SKM-1 (cell line): ENCODE measurements at regions not wholly inside any gene's neighbourhood (a gene's known extent, or its start where the extent isn't known, plus 50 kb on each side); places are given as distances from the start of the nearest gene placed in this dataset.

Source experiments
- DNase-seq: peaks from one replicate; lab custom pipeline; 2025; ENCODE audit not compliant: unreplicated experiment; lab: John Stamatoyannopoulos, UW

DNA sequence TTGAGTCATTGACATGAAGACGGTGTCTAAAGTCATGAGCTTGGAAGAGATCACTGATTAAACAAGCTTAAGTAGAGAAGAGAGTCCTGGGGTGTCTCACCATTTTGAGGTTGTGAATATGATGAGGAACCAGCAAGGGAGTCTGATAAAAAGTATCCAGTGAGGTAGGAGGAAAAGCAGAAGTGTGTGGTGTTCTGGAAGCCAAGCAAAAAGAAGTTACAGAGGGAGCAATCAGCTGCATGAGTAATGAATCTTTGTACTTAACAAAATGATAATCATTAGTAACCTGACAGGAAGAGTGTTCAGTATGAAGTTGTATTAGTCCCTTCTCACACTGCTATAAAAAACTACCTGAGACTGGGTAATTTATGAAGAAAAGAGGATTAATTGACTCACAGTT lies 131.3 kb downstream of the C11orf87 start:
- no peak for DNase-seq

DNA sequence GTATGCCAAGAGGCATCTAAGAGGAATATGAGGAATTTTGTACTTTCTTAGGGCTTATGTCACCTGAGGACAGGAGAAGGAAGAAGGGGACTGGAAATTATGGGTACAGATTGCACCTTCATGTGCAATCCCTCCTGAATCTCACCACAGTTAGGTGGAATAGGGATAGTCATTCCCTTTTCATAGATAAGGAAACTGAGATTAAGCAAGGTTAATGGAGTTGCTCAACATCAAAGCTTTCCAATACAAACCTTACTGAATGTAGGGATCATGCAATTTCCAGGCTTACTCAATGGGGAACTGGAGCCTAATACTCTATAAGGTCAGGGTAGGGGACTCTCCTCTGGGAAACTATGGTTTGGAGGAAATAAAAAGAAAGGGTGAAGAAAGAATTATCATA lies 133.0 kb downstream of the C11orf87 start:
- no peak for DNase-seq

DNA sequence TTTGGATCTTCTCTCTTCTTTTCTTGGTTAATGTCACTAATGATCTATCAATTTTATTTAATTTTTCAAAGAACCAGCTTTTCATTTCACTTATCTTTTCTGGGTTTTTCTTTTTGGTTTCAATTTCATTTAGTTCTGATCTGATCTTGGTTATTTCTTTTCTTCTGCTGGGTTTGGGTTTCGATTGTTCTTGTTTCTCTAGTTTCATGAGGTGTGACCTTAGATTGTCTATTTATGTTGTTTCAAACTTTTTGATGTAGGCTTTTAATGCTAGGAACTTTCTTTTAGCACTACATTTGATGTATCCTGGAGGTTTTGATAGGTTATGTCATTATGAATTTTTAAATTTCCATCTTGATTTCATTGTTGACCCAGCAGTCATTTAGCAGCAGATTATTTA lies 142.3 kb downstream of the C11orf87 start:
- DNase-seq = no peak

DNA sequence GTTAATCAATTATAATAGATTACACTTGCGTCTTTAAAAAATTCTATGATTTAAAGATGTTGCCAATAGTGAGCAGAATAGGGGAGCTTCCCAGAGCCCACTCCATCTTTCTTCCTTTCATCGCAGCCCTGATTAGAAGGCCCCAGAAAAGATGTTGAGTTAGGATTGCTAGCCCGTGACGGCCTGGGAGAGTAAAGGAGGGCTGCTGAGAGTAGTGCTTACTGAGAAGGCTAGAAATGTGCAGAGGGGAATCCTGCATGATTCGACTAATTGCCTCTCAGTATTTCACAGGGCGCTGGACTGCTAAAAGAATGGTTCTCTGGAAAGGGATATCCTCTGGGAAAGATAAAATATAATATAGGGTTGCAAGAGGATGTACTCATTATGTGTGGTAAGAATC lies 160.5 kb downstream of the C11orf87 start:
- no peak for DNase-seq

DNA sequence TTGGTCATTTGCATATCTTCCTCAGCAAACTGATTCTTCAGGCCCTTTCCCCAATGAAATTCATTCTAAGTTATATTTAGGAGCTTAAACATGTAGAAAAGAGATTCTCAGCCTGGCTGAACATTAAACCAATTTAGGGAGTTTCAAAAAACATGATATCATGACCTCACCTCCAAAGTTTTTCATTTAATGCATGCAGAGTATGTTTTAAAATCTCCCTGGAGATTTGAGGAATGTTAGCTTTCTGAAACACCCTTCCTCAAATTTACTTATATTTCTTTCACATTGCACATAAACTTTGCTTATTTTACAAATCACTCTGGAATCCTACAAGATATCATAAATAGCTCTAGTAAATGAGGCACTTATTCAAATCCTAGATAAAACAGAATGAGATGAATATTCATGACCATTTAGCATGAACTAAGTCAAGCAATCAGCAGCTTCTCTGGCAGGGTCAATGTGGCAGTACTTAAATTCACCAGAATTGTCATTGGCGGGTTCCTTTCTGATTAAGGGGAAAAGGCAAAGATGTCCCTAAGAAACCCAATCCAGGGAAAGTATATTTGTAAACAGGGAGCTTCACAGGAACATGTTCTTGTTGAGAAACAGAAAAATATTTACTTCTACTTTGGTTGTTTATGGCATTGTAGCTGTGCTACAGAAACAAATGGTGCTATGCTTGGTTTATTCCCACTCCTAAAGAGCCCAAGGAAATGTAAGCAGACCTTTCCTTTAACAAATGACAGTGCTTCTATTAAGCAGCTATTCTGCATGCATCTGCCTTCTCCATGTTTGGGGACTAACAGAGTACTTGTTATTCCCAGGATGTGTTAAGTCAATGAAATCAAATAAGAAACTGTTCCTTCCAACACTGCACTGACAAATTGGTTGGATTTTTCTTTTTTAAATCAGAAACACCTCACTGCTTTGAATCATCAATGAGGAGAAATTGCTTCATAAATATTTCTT lies 162.3 kb downstream of the C11orf87 start:
- no peak for DNase-seq

DNA sequence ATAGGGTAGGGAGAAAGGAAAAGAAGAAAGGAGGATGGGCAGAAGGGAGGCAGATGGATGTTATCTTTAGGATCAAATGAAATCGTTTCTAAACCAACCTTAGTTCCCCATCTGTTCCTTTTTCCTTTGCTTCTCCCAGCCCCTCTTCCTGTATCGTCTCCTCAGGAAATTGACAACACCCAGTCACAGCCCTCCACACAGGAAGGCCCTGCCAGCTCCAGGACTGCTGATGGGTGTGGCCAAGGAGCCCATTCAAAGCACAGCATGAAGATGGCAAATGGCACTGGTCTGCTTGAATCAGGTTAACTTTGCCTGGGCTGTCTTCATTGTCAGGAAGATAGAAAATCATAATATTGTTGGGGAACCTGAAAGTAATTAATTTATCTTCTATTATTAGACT lies 164.8 kb downstream of the C11orf87 start:
- DNase-seq = no peak

DNA sequence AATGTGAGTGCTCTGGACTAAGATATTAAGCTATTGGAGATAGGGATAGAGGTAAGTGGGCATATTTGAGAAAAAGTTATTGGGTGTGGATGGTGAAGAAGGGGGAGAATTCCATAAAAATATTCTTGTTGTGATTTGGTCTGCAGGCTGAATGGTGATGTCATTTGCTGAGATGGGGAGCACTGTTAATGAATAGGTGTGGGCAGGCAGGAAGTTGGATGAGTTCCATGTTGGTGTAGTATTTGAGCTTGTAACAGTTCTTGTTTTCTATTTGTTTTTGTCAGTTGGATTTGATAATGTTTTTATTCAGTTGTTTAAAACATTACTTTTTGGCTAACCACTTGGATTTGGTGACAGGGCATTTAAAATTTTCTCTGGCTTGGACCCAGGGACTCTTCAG lies 168.8 kb downstream of the C11orf87 start:
- no peak for DNase-seq

DNA sequence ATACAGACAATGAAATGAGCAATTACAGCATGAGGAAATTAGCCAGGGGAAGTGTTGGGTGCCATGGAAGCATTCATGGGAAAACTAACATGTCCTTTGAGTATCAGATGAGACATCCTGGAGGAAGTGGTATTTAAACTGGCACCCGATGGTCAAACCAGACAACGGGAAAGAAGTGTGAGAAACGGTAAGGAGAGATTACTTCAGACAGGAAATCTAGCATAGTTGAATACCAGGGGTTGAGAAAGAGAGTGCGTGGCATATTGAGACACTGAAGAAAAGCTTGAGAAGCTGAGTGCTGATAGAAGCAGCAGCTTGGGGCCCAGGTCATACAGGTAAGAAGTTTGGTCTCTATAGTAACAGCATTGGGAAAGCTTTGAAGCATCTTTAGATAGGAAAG lies 175.3 kb downstream of the C11orf87 start:
- no peak for DNase-seq

DNA sequence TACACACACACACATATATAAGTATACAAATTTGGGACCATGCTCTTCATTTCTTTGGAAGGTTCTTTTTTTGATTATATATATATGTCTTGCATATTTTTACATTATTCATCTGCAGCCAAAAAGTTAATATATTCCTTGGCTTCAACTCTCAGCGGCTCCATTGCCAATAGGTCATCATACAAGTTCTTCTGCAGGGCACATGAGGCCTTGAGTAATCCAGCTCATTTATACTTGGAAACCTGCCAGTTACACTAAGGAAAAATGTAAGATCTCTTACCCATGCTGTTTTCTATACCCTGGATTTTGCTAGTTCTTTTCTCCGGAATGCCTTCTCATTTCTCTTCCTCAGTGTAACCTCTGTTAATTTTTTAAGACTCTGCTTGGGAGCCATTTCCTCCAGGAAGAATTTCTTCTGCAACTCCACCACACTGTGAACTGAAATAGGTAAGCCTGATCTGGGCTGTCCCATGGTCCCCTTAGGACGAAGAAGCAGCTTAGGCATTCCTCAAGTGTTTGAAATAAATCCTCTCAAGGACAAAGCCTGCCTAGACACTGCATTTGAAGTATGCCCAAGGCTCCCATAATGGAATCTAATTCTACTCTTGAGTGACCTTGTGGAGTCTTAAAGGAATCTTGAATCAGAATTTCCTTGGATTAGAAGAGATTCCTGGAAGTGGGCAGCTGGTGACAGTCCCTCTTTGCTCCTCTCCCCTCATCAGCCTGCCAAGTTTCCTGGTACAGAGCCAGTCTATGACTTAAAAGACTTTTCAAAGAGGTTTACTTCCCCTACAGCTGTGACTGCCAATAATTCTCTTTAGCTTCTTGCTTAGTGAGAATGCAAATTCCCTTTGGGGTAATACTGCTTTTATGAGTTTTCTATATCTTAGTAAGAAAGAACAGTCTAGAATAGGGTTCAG lies 182.8 kb downstream of the C11orf87 start:
- no peak for DNase-seq

DNA sequence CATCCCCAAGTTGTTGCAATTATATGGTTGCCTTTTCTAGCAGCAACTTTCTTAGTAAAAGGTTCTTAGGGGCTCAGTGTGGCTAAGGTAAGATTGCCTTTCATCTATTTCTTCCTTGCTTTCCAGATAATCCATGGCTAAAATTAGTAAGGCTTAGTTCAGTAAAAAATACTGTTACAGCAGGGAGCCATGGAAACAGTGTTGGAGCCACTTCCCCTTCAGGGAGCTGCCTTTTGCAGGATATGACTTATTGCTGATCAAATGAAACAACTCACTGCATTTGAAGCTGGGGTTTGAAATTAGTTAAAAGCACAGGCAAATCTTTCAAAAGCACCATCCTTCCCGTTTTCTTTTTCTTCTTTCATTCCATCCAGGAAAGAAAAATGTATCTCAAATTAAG lies 184.3 kb downstream of the C11orf87 start:
- no peak for DNase-seq

DNA sequence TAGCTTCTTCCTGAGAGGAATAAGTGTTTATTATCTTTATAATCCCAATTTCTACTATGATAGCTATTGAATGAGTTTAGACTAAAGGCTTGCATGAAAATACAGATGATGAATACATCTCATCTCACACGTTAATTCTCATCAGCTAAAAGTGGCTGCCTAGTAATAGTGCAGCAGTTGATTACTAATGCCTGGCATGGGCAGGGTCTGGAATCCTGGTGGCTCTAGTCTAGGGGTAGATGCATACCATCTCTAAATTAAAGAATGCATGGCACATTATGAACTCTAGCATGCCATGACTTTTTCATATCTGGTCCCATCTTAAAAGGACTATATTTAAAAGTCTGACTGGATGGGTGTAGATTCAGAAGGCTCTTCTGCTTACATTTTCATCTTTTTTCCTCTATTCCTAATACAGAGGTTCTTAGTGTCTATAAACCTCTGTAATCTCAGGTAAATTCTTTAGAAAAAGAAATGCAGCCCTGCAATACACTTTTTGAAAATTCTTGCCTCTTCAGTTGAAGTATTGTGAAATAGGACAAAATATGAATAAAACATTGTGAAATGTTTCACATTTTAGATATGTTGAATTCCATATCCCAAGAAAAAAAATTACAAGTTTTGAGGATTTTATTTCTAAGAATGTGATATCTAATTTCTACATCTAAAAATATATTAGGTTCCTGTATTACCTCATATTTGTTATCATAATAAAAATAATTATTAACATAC lies 187.6 kb downstream of the C11orf87 start:
- no peak for DNase-seq

DNA sequence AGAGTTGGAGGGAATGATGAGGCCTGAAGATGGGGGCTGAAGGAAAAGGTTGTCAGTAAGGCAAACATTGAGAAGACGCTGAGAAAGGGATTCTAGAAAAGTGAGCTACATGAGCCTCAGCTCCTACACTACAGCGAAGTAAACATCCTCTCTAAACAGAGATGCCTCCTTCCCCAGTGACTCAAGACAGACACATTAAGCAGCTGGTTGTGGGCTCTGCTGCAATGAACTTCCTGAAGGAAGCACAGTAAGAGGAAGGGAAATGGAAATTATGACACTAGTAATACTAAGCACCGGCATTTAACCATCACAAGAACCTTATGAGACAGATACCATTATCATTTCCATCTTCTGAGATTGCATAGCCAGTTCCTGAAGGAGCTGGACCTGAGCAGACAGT lies 190.5 kb downstream of the C11orf87 start:
- no peak for DNase-seq

DNA sequence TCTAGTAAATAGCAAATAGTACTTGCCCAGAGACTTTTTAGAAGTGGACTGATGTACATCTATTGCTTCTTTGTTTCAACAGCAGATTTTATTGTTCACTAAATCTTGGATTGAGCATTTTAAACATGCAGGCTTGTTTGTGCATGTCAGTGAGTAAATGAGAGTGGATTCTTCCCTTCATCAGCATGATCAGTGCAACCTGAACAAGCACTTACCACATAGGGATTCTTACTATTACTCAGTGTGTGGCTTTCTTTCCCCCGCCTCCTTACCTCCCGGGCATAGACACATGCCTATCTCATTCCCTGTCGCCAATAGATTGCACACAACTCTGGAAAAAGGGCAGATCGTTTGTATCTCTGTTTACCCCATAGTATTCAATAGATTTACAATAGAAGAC lies 197.5 kb downstream of the C11orf87 start:
- DNase-seq = no peak

DNA sequence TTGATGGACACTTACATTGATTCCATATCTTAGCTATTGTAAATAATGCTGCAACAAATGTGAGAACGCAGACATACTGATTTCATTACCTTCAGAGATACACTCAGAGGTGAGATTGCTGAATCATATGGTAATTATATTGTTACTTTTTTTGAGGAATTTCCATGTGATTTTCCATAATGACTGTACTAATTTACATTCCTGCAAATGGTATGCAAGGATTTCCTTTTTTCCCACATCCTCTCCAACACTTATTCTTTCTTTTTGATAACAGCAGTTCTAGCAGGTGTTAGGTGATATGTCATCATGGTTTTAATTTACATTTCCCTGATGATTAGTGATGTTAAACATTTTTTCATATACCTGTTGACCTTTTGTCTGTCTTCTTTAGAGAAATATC lies 207.7 kb downstream of the C11orf87 start:
- no peak for DNase-seq

DNA sequence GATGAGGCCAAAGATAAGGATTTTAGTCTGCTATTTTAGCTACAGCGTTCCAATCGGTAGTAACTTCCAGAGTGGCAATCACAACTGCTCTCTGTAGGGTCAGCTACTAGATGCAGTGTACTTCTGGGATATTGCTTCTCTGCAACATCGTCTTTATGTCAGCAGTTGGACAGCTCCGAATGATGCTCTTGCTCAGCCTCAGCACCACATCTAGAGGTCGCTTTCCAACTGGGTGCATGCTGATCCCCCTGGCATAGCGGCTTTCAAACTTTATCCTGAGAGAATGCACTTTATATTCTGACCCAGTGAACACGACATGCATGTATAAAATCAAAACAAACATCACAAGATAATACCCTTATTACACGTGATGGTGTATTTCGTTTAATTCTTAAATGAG lies 219.6 kb downstream of the C11orf87 start:
- DNase-seq = no peak

DNA sequence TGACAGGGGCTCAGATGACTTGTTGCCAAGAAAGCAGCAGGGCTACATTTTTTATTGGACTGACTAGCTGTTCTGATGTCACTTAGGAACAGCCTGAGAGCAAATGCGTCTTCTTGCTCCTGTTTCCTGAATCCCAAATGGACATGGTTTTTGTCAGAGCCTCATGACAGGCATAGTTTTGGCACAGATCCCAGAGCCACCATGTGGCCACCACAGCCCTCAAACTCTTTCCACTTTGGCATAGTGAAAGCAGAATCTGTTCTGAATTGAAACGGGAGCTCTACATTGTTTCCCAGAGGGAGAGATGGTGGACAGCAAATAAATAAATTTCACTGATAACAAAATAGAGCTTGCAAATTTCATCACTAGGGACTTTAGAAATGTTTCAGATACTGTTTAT lies 222.2 kb downstream of the C11orf87 start:
- no peak for DNase-seq

DNA sequence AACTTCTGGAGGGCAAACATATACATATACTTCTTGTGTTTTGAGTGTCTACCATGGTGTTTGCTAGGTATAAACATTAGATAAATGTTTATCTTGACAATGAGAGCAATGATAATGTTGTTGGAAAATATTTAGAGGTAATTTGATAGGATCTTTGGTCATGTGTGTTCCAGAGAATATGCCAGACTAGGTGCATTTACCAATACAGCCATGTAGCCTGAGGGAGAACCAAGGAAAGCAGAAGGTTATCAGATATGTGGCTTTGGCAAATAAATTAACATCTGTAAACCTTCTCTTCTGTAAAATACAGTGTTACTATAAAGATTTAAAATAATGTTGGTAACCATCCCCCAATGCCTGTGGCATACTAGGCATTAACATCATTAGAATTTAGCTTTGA lies 226.8 kb downstream of the C11orf87 start:
- no peak for DNase-seq

DNA sequence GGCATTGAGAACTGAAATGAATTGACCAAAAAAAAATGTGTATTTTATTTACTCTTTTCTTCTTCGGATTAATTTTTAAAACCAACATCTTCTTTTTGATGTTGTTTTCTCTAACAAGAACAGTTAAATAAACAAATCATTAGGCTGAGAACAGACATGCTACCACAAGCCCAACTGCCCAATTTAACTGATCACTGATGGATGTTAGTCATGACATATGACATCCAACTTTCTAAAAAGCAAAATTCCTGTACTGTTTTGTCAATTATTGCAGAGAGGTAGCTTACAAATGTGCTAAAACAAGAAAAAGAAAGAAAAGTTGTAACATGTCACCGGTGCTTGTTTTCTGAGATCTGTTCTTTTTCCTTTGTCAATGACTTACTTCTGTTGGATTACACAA lies 232.1 kb downstream of the C11orf87 start:
- DNase-seq = no peak

DNA sequence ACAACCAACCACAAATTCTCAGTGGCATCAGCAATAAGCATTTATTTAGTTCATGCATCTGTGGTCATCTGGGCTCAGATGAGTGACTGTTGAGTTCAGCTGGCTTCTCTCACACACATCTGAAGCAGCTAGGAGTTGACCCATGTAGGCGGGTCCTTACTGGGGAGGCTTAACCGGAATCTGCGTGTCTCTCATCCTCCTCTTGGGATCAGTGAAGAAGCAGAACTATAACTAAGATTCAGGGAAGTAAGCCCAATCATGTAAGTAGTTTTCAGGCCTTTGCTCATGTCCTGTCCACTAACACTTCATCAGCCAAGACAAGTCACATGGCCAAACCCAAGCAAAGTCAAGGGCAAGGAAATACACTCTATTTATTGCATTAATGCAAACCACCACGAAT lies 236.2 kb downstream of the C11orf87 start:
- DNase-seq = no peak

DNA sequence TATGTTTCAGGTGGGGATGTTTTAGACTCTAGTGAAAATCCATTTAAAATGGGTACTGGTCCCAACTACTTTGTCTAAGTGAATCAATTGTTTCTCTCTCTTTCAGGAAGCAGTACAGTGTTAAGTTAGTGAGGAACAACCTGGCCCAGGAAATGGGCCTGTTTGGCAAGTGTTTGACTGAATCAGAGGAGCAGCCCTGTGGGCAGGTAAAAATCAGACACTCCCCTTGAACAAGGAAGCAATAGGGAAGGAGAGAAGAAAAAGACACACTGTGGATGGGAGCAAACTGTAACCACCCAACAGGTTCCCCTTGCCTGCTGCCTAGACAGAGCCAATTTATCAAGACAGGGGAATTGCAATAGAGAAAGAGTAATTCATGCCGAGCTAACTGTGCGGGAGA lies 245.7 kb downstream of the C11orf87 start:
- DNase-seq = no peak

DNA sequence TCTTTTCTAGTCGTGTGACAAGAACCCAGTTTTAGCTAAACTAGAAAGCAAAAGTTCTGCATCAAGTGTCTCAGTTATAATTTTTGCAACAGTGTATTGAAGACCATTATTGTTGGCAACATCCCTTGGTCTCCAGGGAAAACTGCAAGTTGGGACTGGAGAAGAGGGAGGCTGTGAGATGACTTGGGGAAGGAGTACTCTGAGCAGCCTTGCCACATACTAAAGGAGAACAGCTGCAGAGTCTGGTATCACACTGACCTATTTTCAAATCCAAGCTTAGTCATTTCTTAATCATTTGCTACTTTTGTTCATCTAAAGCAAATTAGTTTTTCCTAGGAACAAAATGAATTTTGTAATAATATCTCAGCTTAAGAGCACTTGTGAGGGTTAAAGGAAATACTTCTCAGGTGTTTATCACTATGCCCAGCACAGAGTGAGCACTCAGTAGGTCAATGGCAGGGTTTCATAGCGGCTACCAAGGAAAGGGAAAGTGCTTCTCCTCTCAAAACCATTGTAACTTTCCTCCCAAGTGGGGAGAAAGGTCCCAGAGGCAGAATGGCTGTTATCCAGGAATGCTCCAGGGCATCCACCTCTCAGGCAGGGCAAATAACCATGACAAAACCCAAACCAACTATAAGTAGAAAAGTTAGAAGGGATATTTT lies 247.1 kb downstream of the C11orf87 start:
- no peak for DNase-seq
